ENCODE measurements at regions not wholly inside any gene's neighbourhood (a gene's known extent, or its start where the extent isn't known, plus 50 kb on each side); places are given as distances from the start of the nearest gene placed in this dataset.

DNA sequence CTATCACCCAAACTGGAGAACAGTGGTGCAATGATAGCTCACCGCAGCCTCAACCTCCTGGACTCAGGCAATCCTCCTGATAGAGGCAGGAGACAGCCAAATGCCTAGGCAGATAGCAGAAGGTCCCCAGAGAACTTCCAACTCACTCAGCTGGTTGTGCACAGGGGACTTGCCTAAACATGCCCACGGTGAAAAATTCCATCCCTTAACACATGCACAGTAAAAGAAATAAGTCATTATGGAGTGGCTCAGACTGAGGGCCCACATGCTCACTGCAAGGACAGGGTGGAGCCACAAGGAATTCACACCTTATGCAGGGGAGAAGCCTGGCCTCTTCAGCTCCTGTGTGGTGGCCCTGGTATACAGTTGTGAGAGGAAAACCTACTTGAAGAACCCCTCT is 525.8 kb upstream of the ATP2B1 start:
- TF ChIP-seq, protein P1, sequence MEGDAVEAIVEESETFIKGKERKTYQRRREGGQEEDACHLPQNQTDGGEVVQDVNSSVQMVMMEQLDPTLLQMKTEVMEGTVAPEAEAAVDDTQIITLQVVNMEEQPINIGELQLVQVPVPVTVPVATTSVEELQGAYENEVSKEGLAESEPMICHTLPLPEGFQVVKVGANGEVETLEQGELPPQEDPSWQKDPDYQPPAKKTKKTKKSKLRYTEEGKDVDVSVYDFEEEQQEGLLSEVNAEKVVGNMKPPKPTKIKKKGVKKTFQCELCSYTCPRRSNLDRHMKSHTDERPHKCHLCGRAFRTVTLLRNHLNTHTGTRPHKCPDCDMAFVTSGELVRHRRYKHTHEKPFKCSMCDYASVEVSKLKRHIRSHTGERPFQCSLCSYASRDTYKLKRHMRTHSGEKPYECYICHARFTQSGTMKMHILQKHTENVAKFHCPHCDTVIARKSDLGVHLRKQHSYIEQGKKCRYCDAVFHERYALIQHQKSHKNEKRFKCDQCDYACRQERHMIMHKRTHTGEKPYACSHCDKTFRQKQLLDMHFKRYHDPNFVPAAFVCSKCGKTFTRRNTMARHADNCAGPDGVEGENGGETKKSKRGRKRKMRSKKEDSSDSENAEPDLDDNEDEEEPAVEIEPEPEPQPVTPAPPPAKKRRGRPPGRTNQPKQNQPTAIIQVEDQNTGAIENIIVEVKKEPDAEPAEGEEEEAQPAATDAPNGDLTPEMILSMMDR (IDR thresholded peaks at IDR 0.05): no peak
- no peak for TF ChIP-seq POLR2A (IDR thresholded peaks at IDR 0.05)

Measured in heart left ventricle (tissue), 13 donors.